IMR-90 (cell line): ENCODE measurements at regions not wholly inside any gene's neighbourhood (a gene's known extent, or its start where the extent isn't known, plus 50 kb on each side); places are given as distances from the start of the nearest gene placed in this dataset.
A peak's percentile ranks its signal among the peaks of the same experiment; 100 is the strongest.

ENCODE experiments used
- ATAC-seq: fragments of 200-7000 bp; cut with Tn5 transposase; 2 replicates; pipeline ENCODE4 v1.9.1; 2020; ENCODE audit warnings: low read depth, mild to moderate bottlenecking, moderate library complexity
- BruUV-seq: library from RNA; stranded (reverse); fragments of 400-500 nt; replicated peaks from 2 replicates; lab custom pipeline; 2021; lab: Mats Ljungman, UMichigan
- CTCF ChIA-PET: fragments of 300-600 bp; formaldehyde crosslinking; extraction: SDS; loops from one replicate; lab custom pipeline; 2021; ENCODE audit warnings: antibody characterized with exemption; lab: Yijun Ruan, JAX
- POLR2A ChIA-PET: fragments of 300-600 bp; sonication (Branson Sonifier 250); formaldehyde crosslinking; loops from one replicate; lab custom pipeline; 2022; ENCODE audit warnings: antibody characterized with exemption; ENCODE audit not compliant: unreplicated experiment; lab: Charles Lee
- DNase-seq: peaks from one replicate; pipeline ENCODE4 v3.0.0; 2013
- H2AFZ ChIP-seq: replicated peaks from 2 replicates; pipeline ENCODE3; 2013; ENCODE audit warnings: low read length, mild to moderate bottlenecking; ENCODE audit not compliant: poor library complexity
- H2AK5ac ChIP-seq: 2 replicates; pipeline ENCODE4 v1.6.1; 2013; ENCODE audit warnings: low read depth, low read length, inconsistent platforms
- H2AK9ac ChIP-seq: replicated peaks from 2 replicates; pipeline ENCODE3; 2013; ENCODE audit warnings: mild to moderate bottlenecking, low read depth, low read length, moderate library complexity; ENCODE audit not compliant: poor library complexity
- H2BK120ac ChIP-seq: 2 replicates; pipeline ENCODE4 v1.6.1; 2013; ENCODE audit warnings: low read depth, low read length, inconsistent platforms
- H2BK15ac ChIP-seq: 3 replicates; pipeline ENCODE4 v1.6.1; 2013; ENCODE audit warnings: low read depth, low read length, inconsistent platforms
- H2BK20ac ChIP-seq: 2 replicates; pipeline ENCODE4 v1.6.1; 2013; ENCODE audit warnings: low read depth, mild to moderate bottlenecking, inconsistent platforms, low read length, moderate library complexity
- H2BK5ac ChIP-seq: 2 replicates; pipeline ENCODE4 v1.6.1; 2013; ENCODE audit warnings: mild to moderate bottlenecking, low read depth, low read length, inconsistent platforms; ENCODE audit not compliant: poor library complexity, severe bottlenecking
- H3K14ac ChIP-seq: replicated peaks from 2 replicates; pipeline ENCODE4 v1.6.1; 2013; ENCODE audit warnings: low read depth, low read length, inconsistent platforms
- H3K18ac ChIP-seq: 2 replicates; pipeline ENCODE4 v1.6.1; 2013; ENCODE audit warnings: low read depth, low read length, control low read depth
- H3K23ac ChIP-seq: 2 replicates; pipeline ENCODE4 v1.6.1; 2013; ENCODE audit warnings: low read depth, low read length, inconsistent platforms
- H3K27ac ChIP-seq: 2 replicates; pipeline ENCODE4 v1.5.1; 2013; ENCODE audit warnings: mild to moderate bottlenecking, control low read depth, low read length; ENCODE audit not compliant: insufficient read depth
- H3K27me3 ChIP-seq: 2 replicates; pipeline ENCODE4 v1.6.1; 2013; ENCODE audit warnings: low read length; ENCODE audit not compliant: control insufficient read depth, insufficient read depth
- H3K36me3 ChIP-seq: 2 replicates; pipeline ENCODE4 v1.6.1; 2013; ENCODE audit warnings: low read length, mixed read lengths; ENCODE audit not compliant: control insufficient read depth, insufficient read depth
- H3K4ac ChIP-seq: 2 replicates; pipeline ENCODE4 v1.6.1; 2013; ENCODE audit warnings: low read depth, low read length, inconsistent platforms
- H3K4me1 ChIP-seq: 2 replicates; pipeline ENCODE4 v1.6.1; 2013; ENCODE audit warnings: low read length, mixed read lengths; ENCODE audit not compliant: control insufficient read depth, insufficient read depth
- H3K4me2 ChIP-seq: 2 replicates; pipeline ENCODE4 v1.6.1; 2013; ENCODE audit warnings: low read depth, mild to moderate bottlenecking, control low read depth, low read length, moderate library complexity
- H3K4me3 ChIP-seq: 2 replicates; pipeline ENCODE4 v1.5.1; 2013; ENCODE audit warnings: low read depth, mild to moderate bottlenecking, control low read depth, low read length, moderate library complexity; ENCODE audit not compliant: insufficient read depth
- H3K56ac ChIP-seq: 2 replicates; pipeline ENCODE4 v1.6.1; 2013; ENCODE audit warnings: low read length, inconsistent platforms; ENCODE audit not compliant: insufficient read depth; ENCODE audit errors: extremely low read depth
- H3K79me1 ChIP-seq, 2 experiments: 2 replicates each; pipeline ENCODE4 v1.6.1; 2013; ENCODE audit warnings: low read length in 2 of 2, inconsistent platforms in 1 of 2, low read depth in 1 of 2
- H3K9ac ChIP-seq: 2 replicates; pipeline ENCODE4 v1.6.1; 2013; ENCODE audit warnings: low read depth, low read length, control low read depth
- H3K9me1 ChIP-seq: 2 replicates; pipeline ENCODE4 v1.6.1; 2013; ENCODE audit warnings: low read length, inconsistent platforms; ENCODE audit not compliant: insufficient read depth
- H3K9me3 ChIP-seq: 2 replicates; pipeline ENCODE4 v1.6.1; 2013; ENCODE audit warnings: low read length; ENCODE audit not compliant: control insufficient read depth, insufficient read depth
- H4K20me1 ChIP-seq: 2 replicates; pipeline ENCODE4 v1.6.1; 2013; ENCODE audit warnings: low read length, inconsistent platforms; ENCODE audit not compliant: insufficient read depth
- H4K5ac ChIP-seq: 2 replicates; pipeline ENCODE4 v1.6.1; 2013; ENCODE audit warnings: mild to moderate bottlenecking, low read depth, low read length, control low read depth
- H4K8ac ChIP-seq, 2 experiments: 2 replicates each; pipeline ENCODE4 v1.6.1; 2013; ENCODE audit warnings: low read depth in 2 of 2, low read length in 2 of 2, control low read depth in 1 of 2, inconsistent platforms in 1 of 2
- H4K91ac ChIP-seq: 2 replicates; pipeline ENCODE4 v1.6.1; 2013; ENCODE audit warnings: low read depth, low read length, inconsistent platforms; ENCODE audit not compliant: insufficient read depth
- BHLHE40 ChIP-seq: fragments of 150-350 bp; IDR thresholded peaks from 2 replicates; pipeline ENCODE4 v1.6.1; 2016; ENCODE audit warnings: mild to moderate bottlenecking, low read depth, low read length
- NFE2L2 ChIP-seq: fragments of 150-350 bp; IDR thresholded peaks from 2 replicates; pipeline ENCODE4 v1.6.1; 2016; ENCODE audit warnings: low read depth, mild to moderate bottlenecking, low read length
- WGBS, 2 experiments: methylation state at CpG; one replicate each; pipeline versions ENCODE4 v1.1.5 to v1.1.7; 2013; ENCODE audit warnings: missing lambda C conversion rate in 2 of 2; ENCODE audit not compliant: insufficient read length in 1 of 2; ENCODE audit errors: extremely low coverage in 2 of 2; 5-methylcytosine and 5-hydroxymethylcytosine counted together
- dilution Hi-C: fragments of 300-500 bp; cut with HindIII; formaldehyde crosslinking; loops from one replicate; pipeline ENCODE4 v1.14.3; 2018; ENCODE audit warnings: low sequenced_read_pairs; ENCODE audit not compliant: unreplicated experiment
- in situ Hi-C: fragments of 300-500 bp; cut with MboI; formaldehyde crosslinking; loops from 3 replicates; pipeline ENCODE4 v1.14.3; 2019; ENCODE audit warnings: low sequenced_read_pairs, inconsistent platforms, mixed read lengths
- intact Hi-C: fragments of 100-400 bp; cut with micrococcal nuclease; formaldehyde crosslinking; loops from 2 replicates; pipeline ENCODE4 v1.10.0; 2022

GRCh38 chr22:34354071-34354817 lies 434.0 kb upstream of the LARGE1 start:
- Histone ChIP-seq H2BK20ac (no peak overlapping the region), H3K56ac (no peak overlapping the region), H2BK5ac (no peak overlapping the region), H4K91ac (no peak overlapping the region), H3K36me3 (no peaks in the 10 kb centered on the region), H3K14ac (no peak overlapping the region), H3K23ac (no peak overlapping the region), H3K4ac (no peak overlapping the region), H3K79me1 (no peaks in the 10 kb centered on the region), H4K8ac (no peak overlapping the region), H3K9ac (no peak overlapping the region), H2AFZ (no peak overlapping the region), H3K27ac (no peak overlapping the region), H2AK5ac (no peak overlapping the region), H2BK15ac (no peak overlapping the region), H3K9me3 (peaks cover 14% of the 10 kb centered on the region), H3K18ac (no peak overlapping the region), H4K20me1 (no peaks in the 10 kb centered on the region), H3K9me1 (no peaks in the 10 kb centered on the region), H3K27me3 (no peaks in the 10 kb centered on the region), H3K4me1 (no peaks in the 10 kb centered on the region), H3K4me3 (no peak overlapping the region), H2AK9ac (no peak overlapping the region), H3K4me2 (no peak overlapping the region), H2BK120ac (no peak overlapping the region), H4K5ac (no peak overlapping the region)
- dilution Hi-C loops (no loop called here), intact Hi-C loops (no loop called here), in situ Hi-C loops (no loop called here)
- ChIA-PET CTCF (no interaction called here), POLR2A (no interaction called here)
- ATAC-seq, result no peak
- no CpG with 5 or more reads among the region's 12 CpGs for WGBS, 2 experiments
- DNase-seq, result no peak
- no TSS peak for BruUV-seq
- TF ChIP-seq BHLHE40 (no peak), NFE2L2 (0 out of 2 replicates have a peak, but pooled peaks have one; percentile 29)
